NCI-H2029 (cell line): ENCODE measurements at regions not wholly inside any gene's neighbourhood (a gene's known extent, or its start where the extent isn't known, plus 50 kb on each side); places are given as distances from the start of the nearest gene placed in this dataset.
A peak's percentile ranks its signal among the peaks of the same experiment; 100 is the strongest.

Experiments
- DNase-seq: peaks from one replicate; lab custom pipeline; 2025; lab: John Stamatoyannopoulos, UW

DNA sequence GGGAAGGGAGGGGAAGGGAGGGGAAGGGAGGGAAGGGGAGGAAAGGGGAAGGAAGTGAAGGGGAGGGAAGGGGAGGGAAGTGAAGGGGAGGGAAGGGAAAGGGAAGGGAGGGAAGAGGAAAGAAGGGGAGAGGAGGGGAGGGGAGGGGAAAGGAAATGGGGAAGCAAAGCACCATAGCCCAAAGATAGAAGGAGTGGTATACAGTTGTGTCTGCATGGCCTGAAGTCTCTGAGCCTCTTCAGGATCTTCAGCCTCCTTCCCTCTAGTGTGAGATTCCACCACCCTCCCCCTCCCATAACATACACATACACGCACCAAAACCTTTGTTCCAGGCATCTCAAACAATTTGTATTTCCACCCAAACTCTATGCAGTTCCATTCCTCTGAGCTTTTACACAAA lies 96.2 kb upstream of the SERP2 start:
- DNase-seq: no peak

DNA sequence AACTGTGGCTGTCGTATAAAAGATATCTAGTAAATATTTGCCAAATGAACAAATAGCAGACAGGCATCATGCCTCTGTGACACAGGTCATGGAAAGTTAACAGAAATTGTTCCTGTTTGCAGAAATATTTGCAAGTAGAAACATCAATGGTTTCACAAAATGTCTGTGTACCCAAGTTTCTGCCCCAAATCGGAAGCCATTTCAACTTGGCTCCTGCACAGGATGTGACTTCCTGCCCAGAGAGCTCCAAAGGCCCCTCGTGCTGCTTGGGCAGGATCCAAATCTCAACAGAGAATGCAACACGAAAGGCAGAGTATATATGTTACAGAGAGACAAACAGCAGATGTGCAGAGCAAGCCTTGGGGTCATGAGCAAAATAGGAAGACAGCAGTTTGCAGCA lies 95.5 kb upstream of the SERP2 start:
- no peak for DNase-seq

GRCh38 chr13:44280456-44280855 lies 93.2 kb upstream of the SERP2 start:
- DNase-seq: no peak

GRCh38 chr13:44281252-44282000 lies 92.2 kb upstream of the SERP2 start:
- no peak for DNase-seq

- no peak for DNase-seq
Measured at GRCh38 chr13:44283600-44283999, 90.0 kb upstream of the SERP2 start.

- no peak for DNase-seq
Measured at GRCh38 chr13:44287958-44288357, 85.7 kb upstream of the SERP2 start.

GRCh38 chr13:44292545-44292944 lies 81.1 kb upstream of the SERP2 start:
- no peak for DNase-seq

GRCh38 chr13:44293374-44293773 lies 80.2 kb upstream of the SERP2 start:
- DNase-seq: no peak

DNA sequence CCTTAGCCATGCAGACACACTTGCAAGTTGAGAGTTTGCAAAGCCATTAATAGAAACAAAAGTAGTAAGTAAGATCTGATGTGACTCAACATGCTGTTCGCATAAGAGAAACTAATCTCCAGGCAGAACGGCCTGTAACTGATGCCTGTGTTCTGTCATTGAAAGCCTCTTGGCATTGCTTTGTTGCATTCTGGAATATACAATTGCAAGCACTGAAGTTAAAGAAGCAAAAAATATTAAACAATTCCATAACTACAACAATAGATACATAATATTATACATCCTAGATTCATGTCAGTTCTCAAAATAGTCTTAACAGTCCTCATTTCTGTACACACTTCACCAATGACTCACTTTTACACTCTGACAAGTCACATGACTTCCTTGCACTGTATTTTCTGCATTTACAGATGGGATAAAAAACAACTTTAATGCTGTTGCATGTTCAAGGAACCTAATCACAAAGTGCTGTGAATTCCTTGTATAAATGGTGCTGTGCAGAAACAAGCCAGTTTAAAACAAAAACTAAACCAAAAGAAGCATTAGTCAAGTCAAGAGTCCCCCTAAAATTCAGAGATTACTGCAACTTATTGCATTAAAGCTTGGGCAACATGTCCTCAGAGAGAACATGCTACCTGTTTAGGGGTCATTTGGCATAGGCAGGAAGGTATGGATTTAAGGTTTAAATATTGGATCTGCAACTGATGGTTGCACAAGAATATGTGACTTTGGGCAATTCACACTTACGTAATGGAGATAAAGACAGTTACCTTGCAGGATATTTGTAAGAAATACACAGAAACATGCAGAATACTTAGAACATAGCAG lies 79.5 kb upstream of the SERP2 start:
- no peak for DNase-seq

- no peak for DNase-seq
Measured at GRCh38 chr13:44294876-44295275, 78.7 kb upstream of the SERP2 start.

GRCh38 chr13:44296856-44297255 lies 76.8 kb upstream of the SERP2 start:
- no peak for DNase-seq

GRCh38 chr13:44298314-44298713 lies 75.3 kb upstream of the SERP2 start:
- DNase-seq: no peak

- no peak for DNase-seq
Measured at GRCh38 chr13:44299152-44299943, 74.3 kb upstream of the SERP2 start.

GRCh38 chr13:44300895-44301638 lies 72.6 kb upstream of the SERP2 start:
- peak; percentile 54 for DNase-seq

- DNase-seq: no peak
Measured at GRCh38 chr13:44301639-44302015, 72.0 kb upstream of the SERP2 start.

- DNase-seq: no peak
Measured at GRCh38 chr13:44302233-44302632, 71.4 kb upstream of the SERP2 start.

DNA sequence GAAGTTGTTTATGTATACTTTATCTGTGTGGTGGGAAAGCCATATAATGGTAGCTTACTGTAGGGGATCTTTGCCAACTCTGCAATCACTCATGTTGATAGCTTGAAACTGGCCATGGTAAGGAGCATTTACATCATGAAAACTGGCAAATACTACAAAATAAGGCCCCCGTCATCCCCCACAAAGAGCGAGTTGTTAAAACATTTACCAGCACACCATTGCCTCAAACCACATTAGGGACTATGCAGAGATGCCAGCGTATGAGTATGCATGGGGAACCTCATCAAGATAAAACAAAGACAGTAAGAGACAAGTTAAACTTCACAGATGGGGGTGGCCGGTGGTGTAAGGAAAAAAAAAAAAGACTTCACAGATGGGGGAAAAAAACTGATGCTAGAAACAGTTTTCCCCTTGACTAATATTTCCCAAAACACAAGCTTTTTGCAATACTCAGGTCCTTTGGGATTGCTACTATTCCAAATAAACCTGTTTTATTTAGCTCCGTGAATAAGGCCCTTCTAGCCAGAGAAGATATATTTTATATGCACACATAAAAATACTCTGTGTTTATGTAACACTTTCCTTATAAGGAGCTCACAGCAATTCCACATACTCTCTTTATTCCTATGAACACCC lies 70.6 kb upstream of the SERP2 start:
- DNase-seq: no peak

DNA sequence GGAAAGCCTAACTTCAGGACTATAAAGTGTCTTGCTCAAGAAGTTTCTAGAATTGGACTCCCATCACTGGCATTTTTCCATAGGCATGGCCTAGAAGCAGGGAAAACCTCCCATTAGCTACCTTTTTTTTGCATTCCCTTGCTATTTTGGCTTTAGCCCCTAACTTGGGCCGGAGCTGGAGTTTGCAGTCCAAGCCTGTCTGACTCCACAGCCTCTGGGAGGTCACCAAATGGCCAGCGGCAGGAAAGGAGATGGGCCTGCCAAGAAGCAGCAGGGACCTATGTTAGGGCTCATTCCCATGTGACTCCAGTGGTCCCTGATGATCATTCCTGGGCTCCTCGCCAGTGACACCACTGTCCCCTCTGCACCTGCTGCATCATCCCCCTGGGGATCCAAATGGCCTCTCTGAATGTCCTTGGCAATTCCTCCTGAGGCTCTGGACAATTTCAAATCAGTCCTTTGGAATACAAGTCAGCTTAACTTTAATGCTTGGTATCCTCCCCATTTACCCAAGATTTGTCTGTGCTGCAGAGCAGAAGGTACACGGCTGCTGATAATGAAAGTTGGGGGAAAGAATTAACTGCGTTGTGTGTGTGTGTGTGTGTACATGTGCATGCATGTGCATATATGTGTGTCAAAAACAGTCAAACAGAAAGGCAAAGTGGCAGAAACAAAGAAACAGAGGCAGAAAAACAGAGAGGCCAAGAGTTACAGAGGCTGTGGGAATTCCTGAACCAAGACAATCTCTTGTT lies 69.8 kb upstream of the SERP2 start:
- no peak for DNase-seq

GRCh38 chr13:44304433-44304725 lies 69.2 kb upstream of the SERP2 start:
- no peak for DNase-seq

GRCh38 chr13:44305286-44305685 lies 68.3 kb upstream of the SERP2 start:
- no peak for DNase-seq

DNA sequence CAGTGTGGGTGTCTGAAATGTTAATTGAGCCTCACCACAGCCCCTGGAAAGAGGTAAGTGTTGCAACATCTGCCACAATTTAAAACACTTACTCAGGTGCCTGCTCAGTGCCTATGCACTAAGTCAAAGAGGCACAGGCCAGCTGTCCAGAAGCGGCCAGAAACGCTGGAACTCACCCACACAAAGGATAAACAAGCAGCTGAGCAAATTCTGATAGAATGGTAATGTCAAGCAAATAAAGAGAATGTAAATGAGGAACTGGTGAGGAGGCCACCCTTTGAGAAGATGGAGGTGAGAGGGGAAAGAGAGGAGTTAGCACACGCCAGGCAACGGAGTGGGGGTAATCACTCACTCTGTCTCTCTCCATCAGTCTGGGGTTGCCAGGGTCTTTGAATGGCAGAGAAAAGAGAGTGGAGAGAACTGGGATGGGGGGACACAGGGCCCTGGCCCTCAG lies 67.7 kb upstream of the SERP2 start:
- DNase-seq: peak; percentile 45
